ENCODE measurements at regions not wholly inside any gene's neighbourhood (a gene's known extent, or its start where the extent isn't known, plus 50 kb on each side); places are given as distances from the start of the nearest gene placed in this dataset.

DNA sequence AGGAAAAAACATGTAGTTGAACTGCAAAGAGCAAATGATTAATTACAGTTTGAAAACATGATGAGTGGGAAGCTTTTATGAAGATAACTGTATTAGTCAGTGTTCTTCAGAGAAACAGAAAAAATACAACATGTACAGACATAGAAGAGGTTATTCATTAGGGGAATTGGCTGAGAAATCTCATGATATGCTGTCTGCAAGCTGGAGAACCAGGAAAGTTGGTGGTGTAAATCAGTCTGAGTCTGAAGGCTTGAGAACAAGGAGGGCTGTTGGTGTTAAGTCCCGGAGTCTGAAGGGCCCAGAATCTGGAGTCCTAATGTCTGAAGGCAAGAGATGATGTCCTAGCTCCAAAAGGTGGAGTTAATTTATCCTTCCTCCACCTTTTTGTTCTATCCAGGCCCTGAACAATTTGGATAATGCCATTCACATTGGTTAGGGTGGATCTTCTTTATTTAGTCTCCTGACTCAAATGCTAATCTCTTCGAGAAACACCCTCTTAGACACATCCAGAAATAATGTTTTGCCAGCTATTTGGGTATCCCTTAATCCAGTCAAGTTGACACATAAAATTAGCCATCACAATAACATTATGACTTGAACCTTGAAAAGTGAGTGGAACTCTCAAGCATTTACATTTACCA is 672.9 kb upstream of the PTBP2 start:
- DNase-seq (ENCODE audit: low read depth in 1 of 2, low spot score in 1 of 2) = no peak

DNA sequence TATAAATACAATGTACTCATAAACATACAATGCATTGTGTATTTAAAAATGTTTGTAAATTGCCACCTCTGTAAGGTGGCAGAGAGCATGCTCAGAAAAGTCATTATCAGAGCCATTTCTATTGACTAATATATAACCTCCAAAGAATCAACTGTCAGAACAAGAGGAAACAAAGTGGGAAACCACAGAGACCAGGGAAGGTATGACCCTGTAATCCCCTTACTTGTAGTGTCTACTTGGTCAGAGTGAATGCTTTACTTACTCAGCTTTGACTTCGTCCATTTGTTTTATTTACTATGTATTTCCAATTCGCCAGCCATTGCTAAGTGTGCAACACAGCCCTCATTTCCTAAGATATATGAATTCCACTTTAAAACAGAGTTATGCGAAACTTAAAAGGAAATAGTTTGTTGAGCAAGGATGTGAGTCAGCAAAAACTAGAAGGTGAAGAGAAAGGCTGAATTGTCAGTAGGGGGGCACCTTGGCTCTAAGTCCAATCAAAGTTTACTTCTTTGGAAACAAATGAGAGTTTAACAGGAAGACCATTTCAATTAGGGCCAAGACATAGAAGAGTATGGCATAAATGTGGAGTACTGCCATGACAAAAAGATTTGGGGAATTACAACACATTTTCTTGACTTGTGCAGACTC is 671.7 kb upstream of the PTBP2 start:
- no peak for DNase-seq (ENCODE audit: low read depth in 1 of 2, low spot score in 1 of 2)

DNA sequence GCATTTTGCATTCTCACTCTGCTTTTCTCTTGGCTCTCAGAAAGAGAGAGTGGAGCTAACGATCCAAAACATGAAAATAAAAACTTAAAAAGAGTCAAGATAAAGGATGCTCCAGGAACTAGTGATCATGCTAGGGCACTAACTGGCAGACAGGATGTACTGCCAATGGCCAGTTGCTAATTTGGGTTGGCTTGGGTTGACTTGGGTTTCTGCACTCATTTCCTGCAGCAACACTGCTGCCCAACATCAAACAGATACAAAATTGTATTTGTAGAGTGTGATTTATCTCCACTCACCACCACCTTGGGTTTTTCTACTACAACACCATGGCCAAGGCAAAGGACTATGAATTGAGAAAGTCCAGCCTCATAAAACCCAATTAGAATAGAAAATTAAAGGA is 662.3 kb upstream of the PTBP2 start:
- no peak for DNase-seq (ENCODE audit: low read depth in 1 of 2, low spot score in 1 of 2)

DNA sequence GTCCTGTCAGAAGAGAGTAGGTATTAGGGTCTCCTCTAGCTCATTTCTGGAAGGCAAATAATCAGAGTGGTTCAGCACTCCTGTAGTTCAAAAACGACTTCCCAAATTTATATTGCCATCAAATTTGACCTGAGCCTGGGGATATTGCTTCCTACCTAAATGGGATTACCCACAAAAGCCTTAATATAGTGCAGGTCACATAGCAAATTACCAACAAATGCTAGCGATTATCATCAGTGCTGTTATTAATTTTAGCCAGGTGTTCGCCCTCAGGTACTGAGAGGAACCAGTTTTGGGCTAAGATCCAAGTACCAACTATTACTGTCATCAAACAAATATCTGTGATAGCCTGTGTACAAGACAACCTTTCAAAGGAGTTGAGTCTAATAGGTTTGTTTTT is 661.8 kb upstream of the PTBP2 start:
- no peak for DNase-seq (ENCODE audit: low read depth in 1 of 2, low spot score in 1 of 2)

DNA sequence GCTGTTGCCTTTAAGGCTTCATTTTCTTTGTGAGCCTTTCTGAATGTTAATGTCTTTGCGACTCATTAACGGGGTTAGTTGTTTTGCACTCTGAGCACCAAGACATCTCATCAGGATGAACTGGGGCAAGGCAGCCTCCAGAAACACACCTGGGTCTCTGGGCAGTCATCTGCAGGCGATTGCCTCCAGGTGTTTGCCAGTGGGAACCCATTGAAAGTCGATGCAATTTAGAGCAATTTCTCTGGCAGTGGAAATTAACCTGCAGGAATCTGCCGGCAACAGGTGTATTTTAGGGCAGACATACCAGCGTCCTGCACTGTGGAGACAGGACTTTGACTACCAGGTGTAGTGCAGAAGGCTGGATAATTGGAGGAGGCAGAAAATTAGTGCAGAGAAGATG is 661.0 kb upstream of the PTBP2 start:
- no peak for DNase-seq (ENCODE audit: low read depth in 1 of 2, low spot score in 1 of 2)

DNA sequence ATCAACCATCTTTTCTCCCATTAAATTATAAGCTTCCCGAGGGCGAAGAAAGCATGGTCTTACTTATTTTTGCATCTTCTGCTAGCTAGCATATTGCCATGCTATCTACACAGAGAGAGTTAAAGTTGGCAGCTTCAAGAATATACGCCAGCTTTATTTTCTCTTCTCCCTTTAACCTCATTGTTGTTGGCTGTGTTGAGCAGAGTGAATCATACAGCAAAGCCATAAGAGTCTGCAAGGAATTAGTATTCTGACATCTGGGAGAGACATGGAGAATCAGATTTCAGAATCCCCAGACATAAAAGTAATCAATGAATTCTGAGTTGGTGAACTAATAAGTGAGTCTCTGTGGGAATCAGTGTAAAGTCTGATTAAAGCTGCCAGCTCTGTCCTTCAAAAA is 649.6 kb upstream of the PTBP2 start:
- no peak for DNase-seq (ENCODE audit: low read depth in 1 of 2, low spot score in 1 of 2)

DNA sequence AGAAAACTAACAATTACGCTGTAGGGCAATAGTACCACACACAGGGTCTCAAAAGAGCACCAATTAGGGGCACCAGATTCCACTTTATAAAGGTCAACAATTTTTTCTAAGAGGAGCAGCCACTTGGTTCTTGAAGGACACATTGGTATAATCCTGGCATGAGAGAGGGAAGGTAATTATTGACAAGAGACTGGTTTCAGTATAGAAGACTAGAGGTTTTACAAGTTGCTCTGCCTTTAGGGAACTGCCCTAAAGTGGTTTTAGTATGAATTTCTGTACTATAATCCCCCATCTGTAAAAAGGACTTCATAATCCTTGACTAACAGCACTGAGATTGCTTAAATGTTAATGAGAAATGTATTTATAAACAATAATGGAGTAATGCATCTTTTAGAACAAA is 648.5 kb upstream of the PTBP2 start:
- no peak for DNase-seq (ENCODE audit: low read depth in 1 of 2, low spot score in 1 of 2)

DNA sequence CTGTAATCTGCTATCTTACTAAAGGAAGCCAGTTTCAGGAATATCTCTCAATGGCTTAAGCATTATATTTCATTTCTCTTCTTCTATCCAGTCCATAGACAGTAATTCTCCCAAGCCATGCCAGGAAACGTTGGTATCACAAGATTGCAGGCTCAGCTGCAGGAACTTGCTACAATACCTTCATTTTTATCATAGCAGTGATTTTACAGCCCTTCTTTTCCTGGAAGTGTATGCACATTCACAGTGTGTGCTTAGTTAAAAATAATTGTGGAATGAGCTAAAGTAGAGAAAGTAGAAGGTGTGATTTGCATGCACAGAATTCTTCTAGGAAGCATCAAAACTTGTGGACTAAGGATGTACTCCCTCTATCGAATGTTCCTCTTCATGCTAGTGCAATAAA is 647.2 kb upstream of the PTBP2 start:
- no peak for DNase-seq (ENCODE audit: low read depth in 1 of 2, low spot score in 1 of 2)

DNA sequence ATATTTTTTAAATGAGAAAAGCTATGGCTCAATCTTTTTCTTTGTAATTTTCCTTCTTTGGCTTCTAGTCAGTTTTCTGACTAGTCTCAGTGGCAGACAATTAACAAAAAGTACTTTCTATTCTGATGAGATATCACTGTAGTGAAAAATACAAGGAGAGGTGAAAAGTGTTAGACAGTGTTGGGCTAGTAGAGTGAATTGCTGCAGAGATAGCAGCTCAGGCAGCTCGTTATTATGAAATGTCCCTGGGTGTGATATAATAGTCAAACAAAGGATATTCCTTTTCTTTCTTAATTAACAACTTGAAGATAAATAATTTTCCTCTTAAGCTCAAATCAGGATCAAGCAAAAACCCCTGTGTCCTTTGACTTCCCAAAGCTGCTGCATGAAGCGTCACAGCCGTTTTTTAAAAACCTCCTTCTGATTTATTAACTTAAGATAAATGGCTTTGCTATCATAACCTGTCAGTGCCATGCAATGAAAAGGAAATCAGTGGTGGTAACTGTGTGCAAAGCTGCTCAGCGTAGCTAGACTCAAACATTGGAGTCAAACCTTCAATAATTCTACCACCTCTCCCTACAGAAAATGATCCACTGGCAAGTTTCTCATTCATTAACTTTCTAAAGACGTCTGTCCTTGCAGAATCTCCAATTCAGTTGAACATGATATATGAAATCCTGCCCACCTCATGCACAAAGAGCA is 646.6 kb upstream of the PTBP2 start:
- no peak for DNase-seq (ENCODE audit: low read depth in 1 of 2, low spot score in 1 of 2)

DNA sequence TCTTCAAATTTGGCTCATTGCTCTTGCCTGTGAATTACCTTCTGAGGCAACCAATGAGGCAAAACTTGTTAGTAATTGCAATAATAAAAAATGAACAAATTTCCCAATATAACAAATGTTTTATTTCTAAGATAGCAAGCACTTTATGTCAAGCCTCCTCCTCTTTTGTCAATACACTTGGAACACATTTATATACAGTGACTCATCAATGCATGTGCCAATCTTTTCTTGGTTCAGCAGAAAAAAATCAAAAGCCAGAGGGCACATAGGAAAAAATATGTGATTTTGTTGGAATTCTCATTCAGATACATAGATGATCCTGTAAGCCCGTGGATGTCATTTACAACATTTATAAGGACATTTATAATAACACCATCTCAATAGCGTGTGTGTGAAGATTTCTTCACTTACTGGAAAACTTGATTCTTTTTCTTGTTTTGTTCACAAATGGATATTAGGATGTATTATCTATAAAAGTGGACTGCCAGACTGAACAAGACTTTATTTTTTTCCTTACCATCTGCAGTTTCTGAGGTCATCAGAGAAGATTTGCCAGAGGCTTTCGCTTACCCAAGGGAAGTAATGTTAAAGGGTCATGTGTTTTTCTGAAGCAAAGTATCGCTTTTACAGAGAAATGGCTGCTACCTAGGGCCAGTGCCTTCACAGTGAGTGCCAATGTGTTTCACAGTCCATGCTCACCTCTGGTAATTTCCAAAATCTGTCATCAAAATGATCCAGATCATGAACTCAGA is 645.7 kb upstream of the PTBP2 start:
- DNase-seq (ENCODE audit: low read depth in 1 of 2, low spot score in 1 of 2) = no peak

DNA sequence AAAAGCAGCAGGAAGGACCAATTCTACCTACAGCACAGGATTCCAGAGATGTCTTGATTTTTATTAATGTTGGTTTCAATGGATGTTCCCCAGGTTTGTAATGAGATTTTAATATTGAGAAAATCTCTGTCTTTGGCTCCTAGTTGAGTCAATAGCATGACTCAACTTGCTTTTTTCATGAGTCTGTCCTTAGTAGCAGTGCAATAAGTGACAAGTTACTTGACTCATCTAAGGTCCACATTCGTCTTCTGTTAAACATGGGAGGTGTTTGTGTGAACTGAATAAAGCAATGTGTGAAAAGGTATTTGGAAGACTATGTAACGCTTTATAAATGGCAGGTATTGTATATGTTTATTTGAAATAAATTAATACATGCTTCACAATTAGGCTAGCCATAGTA is 645.0 kb upstream of the PTBP2 start:
- DNase-seq (ENCODE audit: low read depth in 1 of 2, low spot score in 1 of 2) = no peak

DNA sequence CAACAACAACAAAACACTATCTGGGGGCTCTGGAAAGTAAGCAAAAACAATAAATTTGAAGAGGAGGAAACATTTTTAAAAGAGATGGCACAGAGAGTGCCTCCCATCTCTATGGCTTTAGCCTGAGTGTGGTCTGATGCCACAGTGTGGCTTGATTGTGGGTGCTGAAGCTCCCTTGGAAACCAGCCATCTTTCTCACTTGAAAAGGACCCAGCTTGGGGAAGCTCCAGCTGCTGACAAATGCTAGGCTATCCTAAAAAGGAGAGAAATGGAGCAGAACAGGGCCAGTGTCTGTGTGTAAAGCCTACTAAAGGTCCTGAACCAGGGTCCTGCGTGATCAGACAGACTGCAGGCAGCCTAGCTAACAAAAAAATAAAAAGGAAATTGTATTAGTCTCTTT is 642.0 kb upstream of the PTBP2 start:
- no peak for DNase-seq (ENCODE audit: low read depth in 1 of 2, low spot score in 1 of 2)

DNA sequence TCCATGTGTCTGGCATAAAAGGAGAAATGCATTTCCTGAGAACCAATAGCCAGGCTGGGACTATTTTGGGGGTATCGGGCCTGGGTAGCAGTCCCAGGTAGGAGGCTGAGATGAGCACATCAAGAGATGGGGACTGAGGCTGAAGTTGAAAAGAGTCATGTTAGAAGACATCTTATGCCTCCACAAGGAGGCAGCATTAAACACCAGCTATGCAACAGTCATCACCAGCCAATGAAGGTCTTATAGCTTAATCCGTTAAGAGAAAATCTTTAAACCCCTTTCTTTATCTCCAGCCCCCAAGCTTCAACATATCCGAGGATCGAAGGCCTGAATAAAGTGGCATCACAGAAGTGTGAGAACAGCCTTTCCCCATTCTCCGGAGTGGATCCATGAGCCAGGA is 640.7 kb upstream of the PTBP2 start:
- DNase-seq (ENCODE audit: low read depth in 1 of 2, low spot score in 1 of 2) = no peak

DNA sequence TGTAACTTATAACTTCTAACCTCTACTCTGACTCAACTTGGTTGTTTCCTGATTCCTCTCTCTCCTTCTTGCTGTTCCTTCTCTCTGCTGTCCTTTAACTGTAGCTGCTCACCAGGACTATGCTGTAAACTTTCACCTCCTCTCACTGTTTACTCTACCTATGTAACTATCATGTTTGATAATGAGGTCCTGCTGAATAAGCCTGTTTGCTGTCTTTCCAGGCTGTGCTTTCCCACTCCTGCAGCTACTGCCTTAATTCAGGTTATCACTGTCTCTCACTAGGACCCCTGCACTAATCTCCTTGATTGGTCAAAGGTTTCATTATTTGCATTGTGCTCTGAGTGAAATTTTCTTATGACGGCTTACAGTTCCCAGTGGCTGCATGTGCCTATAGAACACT is 633.9 kb upstream of the PTBP2 start:
- no peak for DNase-seq (ENCODE audit: low read depth in 1 of 2, low spot score in 1 of 2)

DNA sequence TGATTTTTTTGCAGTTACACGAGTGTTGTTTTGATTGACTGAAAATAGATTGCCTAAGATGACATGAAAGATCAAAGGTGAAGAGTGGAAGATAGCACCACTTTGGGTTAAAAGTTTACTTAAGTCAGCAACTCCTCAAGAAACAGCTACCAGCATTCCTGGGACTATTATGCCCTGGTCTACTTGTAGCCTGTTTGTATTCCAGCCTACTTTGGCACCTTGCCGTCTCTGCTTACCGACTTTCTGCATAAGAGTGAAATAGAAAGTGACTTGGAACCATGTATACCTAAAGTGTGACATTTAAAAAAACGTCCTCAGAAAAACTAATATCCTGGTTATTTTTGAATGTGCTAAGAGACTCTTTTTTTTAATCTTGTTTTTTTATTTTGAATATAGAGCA is 631.5 kb upstream of the PTBP2 start:
- DNase-seq (ENCODE audit: low read depth in 1 of 2, low spot score in 1 of 2) = no peak

DNA sequence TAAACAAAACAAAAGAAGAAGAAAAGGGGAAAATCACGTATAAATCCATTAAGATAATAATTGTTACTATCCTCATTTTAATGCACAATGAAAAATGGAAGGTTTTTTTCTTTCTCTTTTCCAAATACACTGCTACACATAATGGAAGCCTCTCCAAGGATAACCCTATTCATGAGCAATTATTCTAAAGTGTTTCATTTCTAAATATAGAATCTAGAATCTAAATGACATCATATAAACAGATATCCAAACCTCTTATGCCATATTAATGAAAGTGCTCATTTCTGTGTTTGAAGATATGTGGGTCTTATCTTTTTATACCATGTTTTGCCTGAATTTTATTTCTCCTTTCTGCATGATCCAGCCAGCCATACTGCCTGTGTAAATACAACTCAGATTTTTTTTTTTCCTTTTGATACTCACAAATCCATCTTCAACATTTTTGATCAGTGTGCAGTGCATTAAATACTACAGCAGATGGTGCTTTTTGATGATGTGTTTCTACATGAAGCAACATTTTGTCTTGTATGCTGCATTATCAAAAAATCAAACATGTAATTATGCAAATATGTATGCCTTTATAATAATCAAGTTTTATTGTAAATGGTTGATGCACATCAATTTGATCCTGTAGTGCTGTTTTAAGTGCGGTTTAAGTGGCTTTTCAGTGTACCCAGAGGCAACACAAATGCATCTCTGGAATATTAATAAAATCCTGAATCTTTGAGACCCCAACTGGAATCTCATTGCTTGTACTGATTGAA is 625.6 kb upstream of the PTBP2 start:
- DNase-seq (ENCODE audit: low read depth in 1 of 2, low spot score in 1 of 2) = no peak

DNA sequence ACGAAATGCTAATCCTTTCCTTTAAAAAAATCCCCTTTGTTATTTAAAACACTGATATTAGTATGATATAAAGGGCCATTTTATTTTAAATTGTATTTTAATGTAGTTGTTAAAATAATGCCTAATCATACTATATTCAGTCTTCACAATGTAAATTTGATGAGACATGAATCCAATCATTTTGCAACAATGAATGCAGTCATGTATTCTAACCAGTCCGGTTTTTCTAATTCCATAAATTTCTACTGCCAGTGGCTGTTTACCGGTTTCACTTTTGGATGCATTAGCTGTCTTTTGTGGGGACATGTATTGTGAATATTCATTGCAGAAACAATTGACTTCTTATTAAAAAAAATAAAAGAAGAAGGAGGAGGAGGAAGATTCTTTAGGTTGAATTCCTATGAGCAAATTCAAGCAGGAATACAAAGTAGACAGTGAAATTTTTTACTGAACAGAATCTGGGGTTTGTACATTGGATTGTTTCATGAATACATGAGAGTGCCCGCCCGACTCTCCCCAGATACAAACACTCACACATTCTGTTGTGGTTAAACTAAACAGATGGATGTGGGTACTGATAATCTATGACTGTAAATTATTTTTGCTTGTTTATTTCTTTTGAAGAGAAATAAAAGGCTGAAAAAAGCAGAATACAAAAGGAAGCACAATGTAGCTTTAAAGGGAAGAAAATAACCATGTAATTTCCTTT is 624.8 kb upstream of the PTBP2 start:
- no peak for DNase-seq (ENCODE audit: low read depth in 1 of 2, low spot score in 1 of 2)

DNA sequence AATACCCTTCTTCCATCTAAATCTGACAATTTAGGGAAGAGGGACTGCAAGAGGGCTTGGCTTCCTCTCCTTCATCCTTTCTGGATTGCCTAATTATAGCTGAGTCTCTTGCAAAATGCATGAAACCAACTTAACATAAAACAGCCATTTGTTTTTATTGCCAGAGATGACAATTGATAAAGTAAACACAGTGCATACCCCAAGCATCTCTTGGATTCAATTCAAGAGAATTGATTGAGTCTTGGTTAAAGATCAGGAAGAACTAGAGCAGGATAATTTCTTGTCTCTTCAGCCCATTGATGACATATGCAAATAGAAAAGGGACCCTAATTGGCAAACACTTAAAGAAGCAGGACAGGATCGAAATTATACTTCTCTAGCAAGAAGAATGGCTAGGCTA is 617.1 kb upstream of the PTBP2 start:
- DNase-seq (ENCODE audit: low read depth in 1 of 2, low spot score in 1 of 2) = no peak

DNA sequence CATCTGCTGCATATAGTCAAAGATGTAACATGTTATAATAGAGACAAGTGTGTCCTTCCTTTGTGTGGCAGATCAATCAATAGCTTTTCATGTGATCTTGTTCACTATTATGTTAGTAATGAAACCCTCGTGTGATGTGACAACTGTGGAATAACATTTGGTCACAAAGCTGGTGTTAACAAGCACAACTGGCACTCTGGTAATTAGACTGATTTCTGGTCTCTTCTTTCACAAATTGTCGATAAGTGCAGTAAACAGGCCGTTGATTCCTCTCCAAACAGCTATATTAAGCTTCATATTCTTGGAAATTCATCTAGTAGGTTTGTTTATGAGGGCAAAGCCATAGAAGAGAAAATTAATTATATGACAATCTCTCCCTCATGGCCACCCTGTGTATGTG is 616.7 kb upstream of the PTBP2 start:
- no peak for DNase-seq (ENCODE audit: low read depth in 1 of 2, low spot score in 1 of 2)

DNA sequence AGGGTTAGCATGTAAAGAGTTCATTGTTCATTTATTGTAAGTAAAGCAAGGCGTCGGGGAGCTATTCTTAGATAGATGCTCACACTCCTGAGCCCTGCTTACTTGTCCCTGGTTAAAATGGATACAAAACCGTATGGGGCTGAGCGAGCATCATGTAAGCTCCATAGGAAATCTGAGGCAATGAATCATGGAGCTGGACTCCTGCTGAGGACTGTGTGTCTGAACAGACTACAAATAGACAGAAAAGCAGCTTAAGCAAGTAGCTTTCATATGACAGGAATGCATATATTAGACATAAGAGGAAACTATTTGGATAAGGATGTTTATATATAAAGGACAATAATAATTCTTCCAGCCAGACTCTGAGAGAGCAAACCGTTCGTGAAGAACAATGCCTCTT is 604.9 kb upstream of the PTBP2 start:
- no peak for DNase-seq (ENCODE audit: low read depth in 1 of 2, low spot score in 1 of 2)

DNA sequence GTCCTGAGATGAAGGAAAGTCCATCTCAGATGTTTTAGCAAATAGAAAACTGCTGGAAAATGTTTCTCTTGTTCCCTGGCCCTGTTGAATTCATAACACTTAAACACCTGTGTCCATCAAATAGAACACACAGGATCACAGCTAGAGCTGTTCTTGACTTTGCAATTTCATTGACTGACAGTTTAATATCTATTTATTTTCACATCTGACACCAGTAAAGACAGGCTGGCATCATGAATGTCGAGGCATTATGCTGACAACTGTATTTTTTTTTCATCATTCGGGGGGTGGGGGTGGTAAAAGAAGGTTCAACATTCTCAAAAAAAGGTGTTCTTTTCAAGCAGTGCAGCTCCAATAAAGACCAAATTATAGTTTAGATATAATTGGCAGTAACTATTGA is 591.2 kb upstream of the PTBP2 start:
- DNase-seq (ENCODE audit: low read depth in 1 of 2, low spot score in 1 of 2) = no peak

All from activated CD4-positive, alpha-beta T cell treated with anti-CD3 and anti-CD28 coated beads, Interleukin-2, amount 50 U/mL, for 24 hours (primary cell).